Caco-2 (cell line): ENCODE measurements at regions not wholly inside any gene's neighbourhood (a gene's known extent, or its start where the extent isn't known, plus 50 kb on each side); places are given as distances from the start of the nearest gene placed in this dataset.

ENCODE experiments used
- BruUV-seq: library from RNA; stranded (reverse); fragments of 400-500 nt; replicated peaks from 2 replicates; lab custom pipeline; 2021; lab: Mats Ljungman, UMichigan
- CTCF ChIA-PET: fragments of 300-600 bp; sonication (Branson Sonifier 250); formaldehyde crosslinking; loops from one replicate; lab custom pipeline; 2022; ENCODE audit warnings: antibody characterized with exemption; lab: Charles Lee
- POLR2A ChIA-PET: fragments of 300-600 bp; sonication (Branson Sonifier 250); formaldehyde crosslinking; loops from one replicate; lab custom pipeline; 2022; ENCODE audit warnings: antibody characterized with exemption; lab: Charles Lee
- DNase-seq, 2 experiments: peaks; one replicate each; pipeline versions ENCODE4 v3.0.0 to v3.0.0-alpha.2; 2020 to 2022
- H3K27me3 ChIP-seq: replicated peaks from 2 replicates; pipeline ENCODE4 v1.6.0; 2011; ENCODE audit warnings: low read length; ENCODE audit not compliant: control insufficient read depth, insufficient read depth
- H3K36me3 ChIP-seq: 2 replicates; pipeline ENCODE4 v1.5.1; 2011; ENCODE audit warnings: low read length; ENCODE audit not compliant: control insufficient read depth, insufficient read depth
- H3K4me1 ChIP-seq: fragments of 250-450 bp; sonication (Bioruptor Pico); 2 replicates; pipeline ENCODE4 v1.5.1; 2020; ENCODE audit warnings: mild to moderate bottlenecking
- H3K4me3 ChIP-seq: 2 replicates; pipeline ENCODE4 v1.5.1; 2011; ENCODE audit warnings: low read depth, mild to moderate bottlenecking, control low read depth, low read length
- H3K9me3 ChIP-seq: fragments of 250-450 bp; sonication (Bioruptor Pico); 2 replicates; pipeline ENCODE4 v1.5.1; 2020; ENCODE audit warnings: mild to moderate bottlenecking, moderate library complexity
- H3K27ac Mint-ChIP-seq: one replicate; pipeline ENCODE4 v1.8.0; 2022; ENCODE audit warnings: mixed read lengths; ENCODE audit not compliant: unreplicated experiment
- H3K27me3 Mint-ChIP-seq: one replicate; pipeline ENCODE4 v1.8.0; 2022; ENCODE audit warnings: mixed read lengths; ENCODE audit not compliant: insufficient read depth, unreplicated experiment
- H3K36me3 Mint-ChIP-seq: one replicate; pipeline ENCODE4 v1.8.0; 2022; ENCODE audit warnings: mild to moderate bottlenecking, mixed read lengths; ENCODE audit not compliant: insufficient read depth, unreplicated experiment
- H3K4me1 Mint-ChIP-seq: one replicate; pipeline ENCODE4 v1.8.0; 2022; ENCODE audit warnings: low read depth, mixed read lengths; ENCODE audit not compliant: unreplicated experiment
- H3K4me3 Mint-ChIP-seq: one replicate; pipeline ENCODE4 v1.8.0; 2022; ENCODE audit warnings: mild to moderate bottlenecking, moderate library complexity, mixed read lengths; ENCODE audit not compliant: unreplicated experiment
- H3K9me3 Mint-ChIP-seq: one replicate; pipeline ENCODE4 v1.8.0; 2022; ENCODE audit warnings: mixed read lengths; ENCODE audit not compliant: unreplicated experiment
- CTCF ChIP-seq, 2 experiments: fragments of 200-600 bp in 1 of 2; IDR thresholded peaks; 1 replicate in 1 of 2; 2 replicates in 1 of 2; pipeline versions ENCODE4 v1.5.1 to v1.8.0; 2011 to 2022; ENCODE audit warnings: antibody characterized with exemption in 1 of 2, control low read depth in 1 of 2, inconsistent platforms in 1 of 2, low read depth in 1 of 2, low read length in 1 of 2, mild to moderate bottlenecking in 1 of 2, moderate library complexity in 1 of 2; ENCODE audit not compliant: insufficient read depth in 1 of 2, severe bottlenecking in 1 of 2, unreplicated experiment in 1 of 2
- intact Hi-C: fragments of 100-400 bp; cut with micrococcal nuclease; formaldehyde crosslinking; loops from one replicate; pipeline ENCODE4 v1.10.0; 2022; ENCODE audit not compliant: unreplicated experiment

- intact Hi-C loops: no loop called here
- Histone ChIP-seq H3K27me3 (no peaks in the 10 kb centered on the region), H3K4me3 (no peak overlapping the region), H3K9me3 (no peaks in the 10 kb centered on the region), H3K36me3 (no peaks in the 10 kb centered on the region), H3K4me1 (no peaks in the 10 kb centered on the region)
- POLR2A ChIA-PET: no interaction called here
- no peak for TF ChIP-seq CTCF (IDR thresholded peaks at IDR 0.05; ENCODE audit: insufficient read depth in 1 of 2, low read depth in 1 of 2, low read length in 1 of 2, severe bottlenecking in 1 of 2, unreplicated experiment in 1 of 2)
- Mint-ChIP-seq H3K4me1 (no peaks in the 10 kb centered on the region), H3K36me3 (no peaks in the 10 kb centered on the region), H3K27ac (no peak overlapping the region), H3K4me3 (no peak overlapping the region), H3K9me3 (no peaks in the 10 kb centered on the region), H3K27me3 (peaks cover 2% of the 10 kb centered on the region)
- no TSS peak for BruUV-seq
- DNase-seq: no peak
- CTCF ChIA-PET: no interaction called here
Measured at GRCh38 chr13:103903790-103904189, 837.6 kb upstream of the SLC10A2 start.

GRCh38 chr13:103898481-103898880, 832.3 kb upstream of the SLC10A2 start:
- H3K9me3 ChIP-seq: no peaks in the 10 kb centered on the region
- no peak overlapping the region for H3K4me3 ChIP-seq
- Mint-ChIP-seq H3K27me3 (peaks cover 2% of the 10 kb centered on the region), H3K36me3 (no peaks in the 10 kb centered on the region), H3K4me3 (no peak overlapping the region), H3K9me3 (no peaks in the 10 kb centered on the region), H3K27ac (no peak overlapping the region), H3K4me1 (no peaks in the 10 kb centered on the region)
- H3K27me3 ChIP-seq: no peaks in the 10 kb centered on the region
- no peak for TF ChIP-seq CTCF (IDR thresholded peaks at IDR 0.05; ENCODE audit: insufficient read depth in 1 of 2, low read depth in 1 of 2, low read length in 1 of 2, severe bottlenecking in 1 of 2, unreplicated experiment in 1 of 2)
- intact Hi-C loops: no loop called here
- no TSS peak for BruUV-seq
- no peak for DNase-seq
- no peaks in the 10 kb centered on the region for H3K36me3 ChIP-seq
- no peaks in the 10 kb centered on the region for H3K4me1 ChIP-seq
- POLR2A ChIA-PET: no interaction called here
- CTCF ChIA-PET: no interaction called here

- Mint-ChIP-seq H3K27me3 (peaks cover 2% of the 10 kb centered on the region), H3K4me1 (no peaks in the 10 kb centered on the region), H3K27ac (no peak overlapping the region), H3K9me3 (no peaks in the 10 kb centered on the region), H3K4me3 (no peak overlapping the region), H3K36me3 (no peaks in the 10 kb centered on the region)
- no peak for DNase-seq
- Histone ChIP-seq H3K36me3 (no peaks in the 10 kb centered on the region), H3K27me3 (no peaks in the 10 kb centered on the region), H3K9me3 (no peaks in the 10 kb centered on the region), H3K4me3 (no peak overlapping the region), H3K4me1 (no peaks in the 10 kb centered on the region)
- BruUV-seq: no TSS peak
- intact Hi-C loops: no loop called here
- no peak for TF ChIP-seq CTCF (IDR thresholded peaks at IDR 0.05; ENCODE audit: insufficient read depth in 1 of 2, low read depth in 1 of 2, low read length in 1 of 2, severe bottlenecking in 1 of 2, unreplicated experiment in 1 of 2)
- ChIA-PET CTCF (no interaction called here), POLR2A (no interaction called here)
Measured at GRCh38 chr13:103895835-103896531, 829.8 kb upstream of the SLC10A2 start.
